ENCODE measurements at regions not wholly inside any gene's neighbourhood (a gene's known extent, or its start where the extent isn't known, plus 50 kb on each side); places are given as distances from the start of the nearest gene placed in this dataset.

DNA sequence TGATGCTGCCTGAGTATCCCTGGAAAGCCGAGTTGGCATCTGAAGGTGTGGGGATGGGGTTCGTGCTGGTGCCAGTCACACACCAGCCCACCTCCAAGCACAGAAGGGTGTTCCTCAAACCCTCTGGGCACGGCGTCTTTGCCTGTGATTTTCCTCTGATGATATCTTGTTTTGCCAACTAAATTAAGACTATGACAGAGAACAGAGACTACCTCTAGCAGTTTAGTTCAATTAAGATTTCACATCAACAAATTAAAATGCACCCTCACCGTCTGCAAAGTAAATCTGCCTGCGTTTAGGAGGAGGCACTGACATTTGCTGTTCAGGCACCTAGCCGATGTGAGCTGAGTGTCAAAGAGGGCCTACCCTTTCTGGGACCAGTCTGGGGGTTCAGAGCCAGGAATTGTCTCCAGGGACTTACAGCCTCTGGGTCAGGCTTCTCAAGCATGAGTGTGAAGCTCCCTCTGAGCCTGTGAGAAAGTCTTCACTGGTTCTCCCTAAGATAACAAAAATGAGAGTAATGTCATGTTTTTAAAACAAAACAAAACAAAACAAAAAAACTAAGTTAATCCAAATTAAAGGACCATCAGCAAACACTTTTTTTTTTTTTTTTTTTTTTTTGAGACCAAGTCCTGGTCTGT is 55.4 kb upstream of the CTNNA1 start:
- intact Hi-C loops (cut with micrococcal nuclease): loop anchor here (5.0 kb wide), 1 partner anchor 1629 kb away; no protein-coding TSS in a partner anchor

DNA sequence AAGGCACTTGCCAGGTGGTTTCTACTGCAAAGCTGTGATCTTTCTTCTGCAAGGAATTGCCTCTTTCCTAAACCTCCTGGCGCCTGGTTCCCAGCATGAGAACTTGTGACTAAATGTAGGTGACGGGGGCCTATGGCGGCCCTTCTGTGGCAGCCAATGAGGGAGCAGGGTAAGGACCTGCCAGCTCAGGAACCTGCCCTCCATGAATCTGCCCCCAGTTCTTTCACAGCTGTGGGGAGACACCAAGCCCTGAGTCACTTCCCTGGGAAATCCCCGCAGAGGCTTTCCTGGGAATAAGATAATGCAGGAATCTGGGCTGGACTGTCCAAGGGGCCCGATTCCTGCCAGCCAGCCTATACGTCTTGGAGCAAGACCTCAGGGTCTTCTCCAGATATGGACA is 56.7 kb upstream of the CTNNA1 start:
- ATAC-seq (ENCODE audit: low read depth) (no peak), DNase-seq (no peak)
- no peak overlapping the region for H3K27ac Mint-ChIP-seq
- H3K9me3 Mint-ChIP-seq: no peaks in the 10 kb centered on the region
- no peaks in the 10 kb centered on the region for H3K36me3 Mint-ChIP-seq (ENCODE audit: low read depth)
- no peak overlapping the region for H3K4me3 Mint-ChIP-seq
- POLR2A ChIA-PET: no interaction called here
- intact Hi-C loops (cut with micrococcal nuclease): loop anchor here (5.0 kb wide), 1 partner anchor 1631 kb away; no protein-coding TSS in a partner anchor
- H3K4me1 Mint-ChIP-seq: no peaks in the 10 kb centered on the region
- CTCF ChIA-PET: no interaction called here
- peaks cover 12% of the 10 kb centered on the region for H3K27me3 Mint-ChIP-seq
- TF ChIP-seq, protein P1, sequence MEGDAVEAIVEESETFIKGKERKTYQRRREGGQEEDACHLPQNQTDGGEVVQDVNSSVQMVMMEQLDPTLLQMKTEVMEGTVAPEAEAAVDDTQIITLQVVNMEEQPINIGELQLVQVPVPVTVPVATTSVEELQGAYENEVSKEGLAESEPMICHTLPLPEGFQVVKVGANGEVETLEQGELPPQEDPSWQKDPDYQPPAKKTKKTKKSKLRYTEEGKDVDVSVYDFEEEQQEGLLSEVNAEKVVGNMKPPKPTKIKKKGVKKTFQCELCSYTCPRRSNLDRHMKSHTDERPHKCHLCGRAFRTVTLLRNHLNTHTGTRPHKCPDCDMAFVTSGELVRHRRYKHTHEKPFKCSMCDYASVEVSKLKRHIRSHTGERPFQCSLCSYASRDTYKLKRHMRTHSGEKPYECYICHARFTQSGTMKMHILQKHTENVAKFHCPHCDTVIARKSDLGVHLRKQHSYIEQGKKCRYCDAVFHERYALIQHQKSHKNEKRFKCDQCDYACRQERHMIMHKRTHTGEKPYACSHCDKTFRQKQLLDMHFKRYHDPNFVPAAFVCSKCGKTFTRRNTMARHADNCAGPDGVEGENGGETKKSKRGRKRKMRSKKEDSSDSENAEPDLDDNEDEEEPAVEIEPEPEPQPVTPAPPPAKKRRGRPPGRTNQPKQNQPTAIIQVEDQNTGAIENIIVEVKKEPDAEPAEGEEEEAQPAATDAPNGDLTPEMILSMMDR (IDR thresholded peaks at IDR 0.05): no peak

More for the DNA sequence above, 55.4 kb upstream of the CTNNA1 start:
- Mint-ChIP-seq H3K9me3 (peaks cover 3% of the 10 kb centered on the region), H3K36me3 (ENCODE audit: low read depth) (no peaks in the 10 kb centered on the region), H3K27ac (no peak overlapping the region), H3K4me1 (no peaks in the 10 kb centered on the region), H3K4me3 (no peak overlapping the region), H3K27me3 (peaks cover 16% of the 10 kb centered on the region)
- DNase-seq (no peak), ATAC-seq (ENCODE audit: low read depth) (no peak)
- ChIA-PET CTCF (no interaction called here), POLR2A (no interaction called here)
- TF ChIP-seq, protein P1 (IDR thresholded peaks at IDR 0.05): no peak

DNA sequence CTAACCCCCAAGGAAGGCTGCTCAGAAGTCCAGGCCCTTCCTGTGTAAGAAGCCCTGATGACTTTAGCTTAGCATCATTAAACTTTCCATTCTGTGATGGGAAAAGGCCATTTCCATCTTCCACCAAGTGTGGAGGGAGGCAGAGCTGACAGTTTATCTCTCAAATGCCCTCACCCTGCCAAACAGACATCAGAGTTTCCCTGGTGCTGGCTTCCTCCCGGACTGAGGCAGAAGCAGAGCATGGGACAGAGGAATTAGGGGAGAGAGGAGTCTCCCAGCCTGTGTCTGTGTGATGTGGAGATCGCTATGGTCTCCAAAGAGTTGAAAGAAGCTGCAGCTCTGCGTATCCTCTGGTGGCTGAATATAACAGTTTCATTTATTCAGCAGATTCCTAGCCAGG is 57.4 kb upstream of the CTNNA1 start:
- DNase-seq (no peak), ATAC-seq (ENCODE audit: low read depth) (no peak)
- Mint-ChIP-seq H3K4me3 (no peak overlapping the region), H3K27me3 (peaks cover 13% of the 10 kb centered on the region), H3K27ac (no peak overlapping the region), H3K9me3 (no peaks in the 10 kb centered on the region), H3K36me3 (ENCODE audit: low read depth) (no peaks in the 10 kb centered on the region), H3K4me1 (no peaks in the 10 kb centered on the region)
- TF ChIP-seq, protein P1 (IDR thresholded peaks at IDR 0.05): no peak
- CTCF ChIA-PET: no interaction called here
- intact Hi-C loops (cut with micrococcal nuclease): loop anchor here (5.0 kb wide), 1 partner anchor 1632 kb away; no protein-coding TSS in a partner anchor
- POLR2A ChIA-PET: no interaction called here

DNA sequence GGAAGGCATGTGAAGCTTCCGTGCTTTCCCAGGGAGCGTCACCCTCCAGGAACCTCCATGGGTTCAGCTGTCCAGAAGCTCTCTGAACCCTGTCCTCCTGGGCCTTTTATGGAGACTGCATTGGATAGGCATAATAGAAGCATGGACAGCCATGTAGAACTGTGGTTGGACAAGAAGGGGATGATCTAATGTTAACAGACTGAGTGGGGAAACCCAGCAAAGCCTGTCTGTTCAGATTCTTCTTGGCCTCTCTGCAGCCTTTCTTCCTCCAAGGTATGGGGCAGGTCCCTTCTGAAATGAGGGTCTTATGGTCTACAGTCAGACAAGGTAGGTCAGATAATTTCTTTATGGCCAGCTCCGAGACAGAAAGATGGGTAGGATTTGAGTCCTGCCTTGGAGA is 59.1 kb upstream of the CTNNA1 start:
- H3K27ac Mint-ChIP-seq: no peak overlapping the region
- TF ChIP-seq, protein P1 (IDR thresholded peaks at IDR 0.05): no peak
- H3K4me1 Mint-ChIP-seq: no peaks in the 10 kb centered on the region
- no peak overlapping the region for H3K4me3 Mint-ChIP-seq
- H3K36me3 Mint-ChIP-seq (ENCODE audit: low read depth): no peaks in the 10 kb centered on the region
- no peak for ATAC-seq (ENCODE audit: low read depth)
- intact Hi-C loops (cut with micrococcal nuclease): no loop called here
- H3K27me3 Mint-ChIP-seq: peaks cover 11% of the 10 kb centered on the region
- ChIA-PET CTCF (no interaction called here), POLR2A (interaction anchor here (0.6 kb wide), 1 partner anchor 48 kb away, joined by 7 read pairs; no protein-coding TSS in a partner anchor)
- H3K9me3 Mint-ChIP-seq: no peaks in the 10 kb centered on the region
- DNase-seq: no peak

DNA sequence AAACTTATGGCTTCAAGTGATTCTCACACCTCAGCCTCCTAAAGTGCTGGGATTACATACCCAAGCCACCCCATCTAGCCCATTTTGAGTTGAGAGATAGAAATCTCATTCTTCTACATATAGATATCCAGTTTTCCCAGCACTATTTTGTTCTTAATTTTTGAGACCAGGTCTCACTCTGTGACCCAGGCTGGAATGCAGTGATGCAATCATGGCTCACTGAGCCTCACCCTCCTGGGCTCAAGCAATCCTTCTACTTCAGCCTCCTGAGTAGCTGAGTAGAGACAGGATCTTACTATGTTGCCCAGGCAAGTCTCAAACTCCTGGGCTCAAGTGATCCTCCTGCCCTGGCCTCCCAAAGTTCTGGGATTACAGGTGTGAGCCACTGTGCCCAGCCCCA is 60.9 kb upstream of the CTNNA1 start:
- ChIA-PET POLR2A (no interaction called here), CTCF (no interaction called here)
- Mint-ChIP-seq H3K36me3 (ENCODE audit: low read depth) (no peaks in the 10 kb centered on the region), H3K4me3 (no peak overlapping the region), H3K27me3 (peaks cover 16% of the 10 kb centered on the region), H3K9me3 (no peaks in the 10 kb centered on the region), H3K27ac (no peak overlapping the region), H3K4me1 (no peaks in the 10 kb centered on the region)
- TF ChIP-seq, protein P1 (IDR thresholded peaks at IDR 0.05): no peak
- DNase-seq (no peak), ATAC-seq (ENCODE audit: low read depth) (no peak)
- intact Hi-C loops (cut with micrococcal nuclease): no loop called here

Data from activated B cell treated with CpG ODN at 0.5 μM for 24 hours (primary cell).